ENCODE measurements at regions not wholly inside any gene's neighbourhood (a gene's known extent, or its start where the extent isn't known, plus 50 kb on each side); places are given as distances from the start of the nearest gene placed in this dataset.
A peak's percentile ranks its signal among the peaks of the same experiment; 100 is the strongest.

GRCh38 chr18:29008809-29009208, 831.9 kb upstream of the CDH2 start:
- DNase-seq = no peak

- DNase-seq = no peak
These were observed 831.2 kb upstream of the CDH2 start for GRCh38 chr18:29007986-29008654.

- DNase-seq = no peak
These were observed 828.0 kb upstream of the CDH2 start for GRCh38 chr18:29004921-29005320.

GRCh38 chr18:29003194-29003593, 826.3 kb upstream of the CDH2 start:
- no peak for DNase-seq

- no peak for DNase-seq
These were observed 825.8 kb upstream of the CDH2 start for GRCh38 chr18:29002747-29003146.

- no peak for DNase-seq
These were observed 822.8 kb upstream of the CDH2 start for GRCh38 chr18:28999726-29000125.

- DNase-seq = no peak
These were observed 818.4 kb upstream of the CDH2 start for GRCh38 chr18:28995319-28995718.

- no peak for DNase-seq
These were observed 807.8 kb upstream of the CDH2 start for GRCh38 chr18:28984731-28985130.

GRCh38 chr18:28974504-28974903, 797.6 kb upstream of the CDH2 start:
- peak; percentile 12 for DNase-seq

GRCh38 chr18:28973324-28973723, 796.4 kb upstream of the CDH2 start:
- no peak for DNase-seq

GRCh38 chr18:28972333-28972907, 795.5 kb upstream of the CDH2 start:
- DNase-seq = no peak

- no peak for DNase-seq
These were observed 786.6 kb upstream of the CDH2 start for GRCh38 chr18:28963481-28963880.

GRCh38 chr18:28961669-28962228, 784.8 kb upstream of the CDH2 start:
- DNase-seq = peak; percentile 12

- DNase-seq = peak; percentile 57
These were observed 783.2 kb upstream of the CDH2 start for GRCh38 chr18:28960146-28960545.

- DNase-seq = no peak
These were observed 775.4 kb upstream of the CDH2 start for GRCh38 chr18:28952339-28952738.

- DNase-seq = no peak
These were observed 771.0 kb upstream of the CDH2 start for GRCh38 chr18:28947900-28948299.

GRCh38 chr18:28946471-28946870, 769.5 kb upstream of the CDH2 start:
- DNase-seq = no peak

- no peak for DNase-seq
These were observed 746.0 kb upstream of the CDH2 start for GRCh38 chr18:28922936-28923335.

GRCh38 chr18:28916456-28916855, 739.5 kb upstream of the CDH2 start:
- DNase-seq = no peak

GRCh38 chr18:28905509-28905908, 728.6 kb upstream of the CDH2 start:
- peak; percentile 77 for DNase-seq

- DNase-seq = no peak
These were observed 727.9 kb upstream of the CDH2 start for GRCh38 chr18:28904789-28905364.

GRCh38 chr18:28903306-28903705, 726.4 kb upstream of the CDH2 start:
- peak; percentile 33 for DNase-seq

GRCh38 chr18:28890791-28891190, 713.9 kb upstream of the CDH2 start:
- no peak for DNase-seq

GRCh38 chr18:28884304-28884703, 707.4 kb upstream of the CDH2 start:
- peak; percentile 30 for DNase-seq

Data from HCEC 1CT (cell line).